CD4-positive, CD25-positive, alpha-beta regulatory T cell (primary cell): ENCODE measurements at regions not wholly inside any gene's neighbourhood (a gene's known extent, or its start where the extent isn't known, plus 50 kb on each side); places are given as distances from the start of the nearest gene placed in this dataset.

Experiments used
- ATAC-seq, 2 donors: fragments of 150-1000 bp; cut with Tn5 transposase; one replicate each; pipeline ENCODE4 v1.10.0; 2021; ENCODE audit warnings: low read depth in 2 of 2, moderate number of reproducible peaks in 2 of 2, moderate library complexity in 1 of 2
- DNase-seq, 3 donors: peaks; one replicate each; pipeline versions ENCODE4 v3.0.0 to v3.0.0-alpha.2; 2012 to 2022; ENCODE audit warnings: mixed read lengths in 1 of 3
- H3K27ac ChIP-seq: one replicate; pipeline ENCODE4 v1.7.0; 2013; ENCODE audit warnings: mild to moderate bottlenecking, low read length; ENCODE audit not compliant: insufficient read depth, poor library complexity, severe bottlenecking
- H3K27me3 ChIP-seq: one replicate; pipeline ENCODE4 v1.7.0; 2013; ENCODE audit warnings: low read length; ENCODE audit not compliant: control insufficient read depth, insufficient read depth
- H3K36me3 ChIP-seq: one replicate; pipeline ENCODE4 v1.7.0; 2013; ENCODE audit warnings: mild to moderate bottlenecking, low read length, moderate library complexity; ENCODE audit not compliant: control insufficient read depth, insufficient read depth
- H3K4me1 ChIP-seq: 2 replicates; pipeline ENCODE4 v1.7.0; 2013; ENCODE audit warnings: mild to moderate bottlenecking, low read length; ENCODE audit not compliant: insufficient read depth, control insufficient read depth, poor library complexity, severe bottlenecking
- H3K4me3 ChIP-seq: one replicate; pipeline ENCODE4 v1.7.0; 2013; ENCODE audit warnings: low read depth, mild to moderate bottlenecking, low read length, moderate library complexity
- H3K9me3 ChIP-seq, 2 experiments: 1 replicate in 1 of 2; 2 replicates in 1 of 2; pipeline ENCODE4 v1.7.0; 2013; ENCODE audit warnings: low read length in 2 of 2, mild to moderate bottlenecking in 1 of 2, moderate library complexity in 1 of 2; ENCODE audit not compliant: control insufficient read depth in 2 of 2
- H3K27ac Mint-ChIP-seq, 3 donors: one replicate each; pipeline ENCODE4 v1.8.0; 2020 to 2022; ENCODE audit warnings: mild to moderate bottlenecking in 3 of 3, mixed read lengths in 3 of 3, moderate library complexity in 2 of 3
- H3K27me3 Mint-ChIP-seq: one replicate; pipeline ENCODE4 v1.8.0; 2022; ENCODE audit warnings: mild to moderate bottlenecking, mixed read lengths
- H3K36me3 Mint-ChIP-seq: one replicate; pipeline ENCODE4 v1.8.0; 2020; ENCODE audit warnings: mixed read lengths
- H3K4me1 Mint-ChIP-seq, 4 donors: one replicate each; pipeline ENCODE4 v1.8.0; 2020 to 2022; ENCODE audit warnings: mixed read lengths in 4 of 4, mild to moderate bottlenecking in 1 of 4
- H3K4me3 Mint-ChIP-seq, 4 donors: one replicate each; pipeline ENCODE4 v1.8.0; 2020 to 2022; ENCODE audit warnings: mild to moderate bottlenecking in 4 of 4, mixed read lengths in 4 of 4, moderate library complexity in 3 of 4
- H3K9me3 Mint-ChIP-seq, 7 donors: one replicate each; pipeline ENCODE4 v1.8.0; 2020 to 2022; ENCODE audit warnings: mixed read lengths in 7 of 7, mild to moderate bottlenecking in 3 of 7, moderate library complexity in 2 of 7

GRCh38 chr2:9754532-9754887 lies 88.8 kb upstream of the TAF1B start:
- Mint-ChIP-seq H3K9me3 (no peaks in the 10 kb centered on the region), H3K4me3 (peak overlapping the region in 3 of 4 donors; percentile 52 to 80 (median 76)), H3K27me3 (peaks cover 41% of the 10 kb centered on the region), H3K36me3 (no peaks in the 10 kb centered on the region), H3K27ac (peak overlapping the region in 2 of 3 donors; percentile 74 to 83), H3K4me1 (peaks cover 6 to 48% (median 26%) of the 10 kb centered on the region in 4 donors)
- peak overlapping the region; percentile 32 for H3K4me3 ChIP-seq
- DNase-seq (no peak), ATAC-seq (no peak)
- H3K36me3 ChIP-seq: no peaks in the 10 kb centered on the region
- no peak overlapping the region for H3K27ac ChIP-seq
- H3K27me3 ChIP-seq: peaks cover 4% of the 10 kb centered on the region
- H3K4me1 ChIP-seq: peaks cover 29% of the 10 kb centered on the region
- H3K9me3 ChIP-seq: no peaks in the 10 kb centered on the region

DNA sequence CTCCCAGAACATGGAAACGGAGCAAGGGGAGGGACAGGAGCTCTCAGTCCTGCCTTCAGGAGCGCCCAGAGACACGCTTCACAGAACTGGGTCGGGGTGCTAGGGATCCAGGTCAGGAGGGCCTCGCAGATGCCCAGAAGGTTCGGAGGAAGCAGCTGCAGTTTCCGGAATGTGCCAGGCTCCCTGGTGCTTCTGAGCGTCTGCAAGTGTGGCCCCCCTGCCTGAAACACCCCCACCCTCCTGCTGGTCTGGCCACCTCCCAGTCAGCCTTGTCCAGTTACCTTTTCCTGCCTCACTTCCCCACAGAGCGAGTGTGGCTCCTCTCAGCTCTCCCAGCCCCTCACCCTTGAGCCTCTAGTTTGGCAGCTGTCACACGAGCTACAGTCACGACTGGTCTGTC lies 88.3 kb upstream of the TAF1B start:
- H3K36me3 Mint-ChIP-seq: no peaks in the 10 kb centered on the region

DNA sequence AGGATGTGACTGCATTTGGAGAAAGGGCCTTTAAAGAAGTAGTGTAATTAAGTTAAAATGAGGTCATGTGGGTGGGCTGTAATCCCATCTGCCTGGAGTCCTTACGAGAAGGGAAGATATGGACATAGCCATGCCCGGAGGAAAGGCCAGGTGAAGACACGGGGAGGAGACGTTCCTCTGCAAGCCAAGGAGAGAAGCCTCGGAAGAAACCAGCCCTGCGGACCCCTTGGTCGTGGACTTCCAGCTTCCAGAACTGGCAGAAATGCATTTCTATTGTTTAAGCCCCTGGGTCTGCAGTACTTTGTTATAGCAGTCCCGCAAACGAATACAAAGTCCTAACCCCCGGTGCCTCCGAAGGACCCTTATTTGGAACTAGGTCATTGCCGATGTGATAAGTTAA lies 87.6 kb upstream of the TAF1B start:
- peak overlapping the region in 1 of 3 donors; percentile 63 for H3K27ac Mint-ChIP-seq
- DNase-seq: no peak
- Histone ChIP-seq H3K4me3 (no peak overlapping the region), H3K9me3 (no peaks in the 10 kb centered on the region), H3K36me3 (no peaks in the 10 kb centered on the region), H3K4me1 (peaks cover 33% of the 10 kb centered on the region), H3K27ac (no peak overlapping the region), H3K27me3 (peaks cover 4% of the 10 kb centered on the region)
- peaks cover 6 to 54% (median 34%) of the 10 kb centered on the region in 4 donors for H3K4me1 Mint-ChIP-seq
- H3K4me3 Mint-ChIP-seq: no peak overlapping the region
- no peak for ATAC-seq
- no peaks in the 10 kb centered on the region for H3K9me3 Mint-ChIP-seq
- H3K27me3 Mint-ChIP-seq: peaks cover 41% of the 10 kb centered on the region
- no peaks in the 10 kb centered on the region for H3K36me3 Mint-ChIP-seq

More for the DNA sequence above, 88.3 kb upstream of the TAF1B start:
- DNase-seq (no peak), ATAC-seq (no peak)
- H3K27ac ChIP-seq: no peak overlapping the region
- H3K4me1 ChIP-seq: peaks cover 29% of the 10 kb centered on the region
- no peak overlapping the region for H3K4me3 ChIP-seq
- H3K9me3 ChIP-seq: no peaks in the 10 kb centered on the region
- H3K4me3 Mint-ChIP-seq: peak overlapping the region in 2 of 4 donors; percentile 76 to 80
- peaks cover 4% of the 10 kb centered on the region for H3K27me3 ChIP-seq
- H3K27me3 Mint-ChIP-seq: peaks cover 41% of the 10 kb centered on the region
- H3K27ac Mint-ChIP-seq: no peak overlapping the region
- no peaks in the 10 kb centered on the region for H3K36me3 ChIP-seq
- no peaks in the 10 kb centered on the region for H3K9me3 Mint-ChIP-seq
- H3K4me1 Mint-ChIP-seq: peaks cover 6 to 51% (median 29%) of the 10 kb centered on the region in 4 donors

DNA sequence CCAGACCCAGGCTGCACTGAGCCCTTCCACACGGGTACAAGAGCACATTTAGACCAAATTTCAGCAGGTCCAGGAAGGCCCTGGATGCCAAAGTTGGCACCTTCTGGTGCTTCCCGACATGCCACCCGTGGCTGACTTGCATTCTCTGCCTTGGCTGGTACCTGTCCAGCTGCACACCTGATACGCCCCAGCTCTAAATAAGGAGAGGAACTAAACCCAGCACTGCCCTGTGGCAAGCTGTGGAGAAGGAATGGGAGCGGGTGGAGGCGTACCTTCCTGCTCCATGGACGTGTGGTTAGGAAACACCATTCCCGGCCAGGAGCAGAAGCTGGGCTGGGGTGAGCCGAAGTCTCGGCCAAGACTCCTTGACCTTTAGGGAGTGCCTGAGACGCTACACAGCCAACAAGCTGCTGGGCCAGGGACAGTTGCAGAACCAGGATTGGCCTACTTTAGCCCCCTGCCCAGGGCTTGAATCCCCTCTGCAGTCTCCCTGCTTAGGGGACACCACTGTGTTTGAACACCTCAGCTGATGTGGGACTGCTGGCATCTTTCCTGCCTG lies 86.5 kb upstream of the TAF1B start:
- Histone ChIP-seq H3K4me1 (peaks cover 35% of the 10 kb centered on the region), H3K9me3 (no peaks in the 10 kb centered on the region), H3K36me3 (no peaks in the 10 kb centered on the region), H3K27ac (no peak overlapping the region), H3K27me3 (peaks cover 4% of the 10 kb centered on the region), H3K4me3 (no peak overlapping the region)
- no peaks in the 10 kb centered on the region for H3K9me3 Mint-ChIP-seq
- peaks cover 6 to 53% (median 33%) of the 10 kb centered on the region in 4 donors for H3K4me1 Mint-ChIP-seq
- H3K27me3 Mint-ChIP-seq: peaks cover 41% of the 10 kb centered on the region
- H3K27ac Mint-ChIP-seq: no peak overlapping the region
- ATAC-seq (no peak), DNase-seq (no peak)
- no peaks in the 10 kb centered on the region for H3K36me3 Mint-ChIP-seq
- H3K4me3 Mint-ChIP-seq: no peak overlapping the region

DNA sequence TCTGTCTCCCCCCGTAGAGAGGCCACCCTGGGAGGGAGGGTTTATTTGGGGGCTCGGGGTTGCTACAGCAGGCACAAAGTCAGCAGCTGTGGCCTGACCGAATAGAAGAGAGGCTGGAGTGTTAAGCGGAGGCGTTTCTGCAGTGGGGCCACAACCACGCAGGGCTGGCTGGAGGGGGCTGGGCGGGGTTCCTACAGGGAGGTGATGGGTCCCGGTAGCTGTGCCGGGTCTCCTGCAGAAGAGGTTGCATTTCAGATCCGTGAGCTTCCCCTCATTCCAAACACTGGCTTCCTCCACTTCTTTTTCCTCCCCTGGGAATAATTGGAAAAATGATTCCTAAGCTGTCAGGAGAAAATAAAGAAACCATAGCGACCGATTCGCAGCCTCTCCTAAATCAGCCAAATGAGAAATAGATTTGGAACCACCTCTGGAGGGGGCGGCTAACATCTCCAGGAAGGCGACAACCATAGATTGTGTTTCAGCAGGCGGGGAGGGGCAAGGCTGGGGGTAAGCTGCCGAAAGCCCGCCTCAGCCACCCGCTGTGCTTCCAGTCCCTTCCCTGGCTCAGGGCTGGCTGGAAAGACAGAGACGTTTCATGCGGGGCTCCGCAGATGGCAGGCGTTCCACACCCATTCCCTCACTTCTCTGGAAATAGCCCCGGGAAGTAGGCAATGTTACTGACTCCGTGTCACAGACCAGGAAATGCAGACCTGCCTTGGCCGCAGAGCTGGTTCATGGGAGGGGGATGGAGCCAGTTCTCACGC lies 85.6 kb upstream of the TAF1B start:
- peaks cover 4% of the 10 kb centered on the region for H3K27me3 ChIP-seq
- ATAC-seq: no peak
- H3K27ac ChIP-seq: no peak overlapping the region
- peaks cover 41% of the 10 kb centered on the region for H3K27me3 Mint-ChIP-seq
- DNase-seq: no peak
- H3K4me1 ChIP-seq: peaks cover 32% of the 10 kb centered on the region
- no peak overlapping the region for H3K27ac Mint-ChIP-seq
- no peak overlapping the region for H3K4me3 ChIP-seq
- H3K4me3 Mint-ChIP-seq: peak overlapping the region in 1 of 4 donors; percentile 12
- H3K9me3 Mint-ChIP-seq: no peaks in the 10 kb centered on the region
- H3K36me3 ChIP-seq: no peaks in the 10 kb centered on the region
- peaks cover 6 to 49% (median 30%) of the 10 kb centered on the region in 4 donors for H3K4me1 Mint-ChIP-seq
- no peaks in the 10 kb centered on the region for H3K9me3 ChIP-seq
- H3K36me3 Mint-ChIP-seq: no peaks in the 10 kb centered on the region

DNA sequence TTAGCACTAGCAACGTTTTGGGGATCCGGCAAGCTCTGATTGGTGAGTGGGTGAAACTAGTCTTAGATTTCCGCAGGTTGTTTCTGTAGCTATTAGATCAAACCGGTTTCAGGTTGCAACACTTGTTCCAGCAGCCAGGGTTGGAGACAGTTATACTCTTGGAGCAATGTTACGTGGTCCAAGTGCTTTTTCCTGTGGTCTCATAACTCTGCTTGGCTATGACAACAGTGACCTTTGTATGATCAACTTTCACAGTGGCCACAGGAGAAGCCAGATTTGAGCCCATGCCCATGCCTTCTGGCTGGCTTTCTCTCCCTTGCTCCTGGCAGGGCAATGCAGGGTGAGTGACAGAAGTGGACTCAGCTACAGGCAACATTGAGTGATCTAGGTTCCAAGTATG lies 84.5 kb upstream of the TAF1B start:
- Mint-ChIP-seq H3K27me3 (peaks cover 35% of the 10 kb centered on the region), H3K27ac (no peak overlapping the region), H3K4me3 (no peak overlapping the region), H3K36me3 (no peaks in the 10 kb centered on the region), H3K4me1 (peaks cover 6 to 44% (median 26%) of the 10 kb centered on the region in 4 donors), H3K9me3 (no peaks in the 10 kb centered on the region)
- DNase-seq (no peak), ATAC-seq (no peak)
- Histone ChIP-seq H3K4me1 (peaks cover 22% of the 10 kb centered on the region), H3K36me3 (no peaks in the 10 kb centered on the region), H3K27ac (no peak overlapping the region), H3K4me3 (no peak overlapping the region), H3K27me3 (peaks cover 4% of the 10 kb centered on the region), H3K9me3 (no peaks in the 10 kb centered on the region)

DNA sequence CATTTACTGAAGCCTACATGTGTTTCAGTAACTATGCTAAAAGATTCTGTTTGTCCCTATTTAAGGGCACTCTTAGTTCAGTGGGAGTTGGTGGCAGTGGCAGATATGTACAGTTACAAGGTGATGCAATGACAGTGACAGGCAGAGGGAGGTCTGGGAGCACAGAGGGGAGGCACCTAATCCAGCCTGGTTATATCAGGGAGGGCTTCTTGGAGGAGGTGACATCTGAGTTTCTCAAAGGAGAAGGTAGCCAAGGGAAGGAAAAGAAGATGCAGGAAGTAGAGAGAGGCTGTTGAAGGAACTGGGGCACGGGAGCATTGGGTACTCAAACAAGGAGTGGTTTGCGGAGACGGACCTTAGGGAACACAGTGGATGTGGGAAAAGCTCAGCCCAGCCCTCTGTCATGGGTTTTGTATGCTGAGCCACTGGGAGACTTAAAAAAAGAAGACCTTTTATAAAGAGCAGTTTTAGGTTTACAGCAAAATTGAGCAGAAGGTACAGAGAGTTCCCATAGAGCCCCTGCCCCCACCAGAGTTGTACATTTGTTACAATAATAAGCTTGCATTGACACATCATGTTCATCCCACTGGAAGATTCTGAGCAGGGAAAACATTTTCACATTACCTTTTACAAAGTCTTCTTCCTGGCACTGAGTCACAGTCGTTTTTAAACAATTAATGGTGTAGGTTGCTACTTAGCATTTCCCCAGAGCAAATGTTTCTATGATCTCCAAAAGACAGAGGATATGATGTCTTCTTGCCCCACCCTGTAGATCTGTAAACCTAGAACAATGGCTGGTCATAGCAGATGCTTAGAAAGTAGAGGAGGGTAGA lies 83.0 kb upstream of the TAF1B start:
- H3K27ac Mint-ChIP-seq: peak overlapping the region; percentile 18 to 88 (median 79)
- H3K36me3 Mint-ChIP-seq: no peaks in the 10 kb centered on the region
- no peaks in the 10 kb centered on the region for H3K36me3 ChIP-seq
- peaks cover 4% of the 10 kb centered on the region for H3K27me3 ChIP-seq
- H3K27ac ChIP-seq: no peak overlapping the region
- peak; percentile 46 to 67 for ATAC-seq
- no peaks in the 10 kb centered on the region for H3K9me3 ChIP-seq
- peaks cover 7% of the 10 kb centered on the region for H3K4me1 ChIP-seq
- H3K27me3 Mint-ChIP-seq: peaks cover 26% of the 10 kb centered on the region
- H3K9me3 Mint-ChIP-seq: no peaks in the 10 kb centered on the region
- peaks cover 0 to 38% (median 24%) of the 10 kb centered on the region in 4 donors for H3K4me1 Mint-ChIP-seq
- DNase-seq: peak in 1 of 3 donors; percentile 54
- H3K4me3 Mint-ChIP-seq: no peak overlapping the region
- no peak overlapping the region for H3K4me3 ChIP-seq
